ENCODE measurements at regions not wholly inside any gene's neighbourhood (a gene's known extent, or its start where the extent isn't known, plus 50 kb on each side); places are given as distances from the start of the nearest gene placed in this dataset.

DNA sequence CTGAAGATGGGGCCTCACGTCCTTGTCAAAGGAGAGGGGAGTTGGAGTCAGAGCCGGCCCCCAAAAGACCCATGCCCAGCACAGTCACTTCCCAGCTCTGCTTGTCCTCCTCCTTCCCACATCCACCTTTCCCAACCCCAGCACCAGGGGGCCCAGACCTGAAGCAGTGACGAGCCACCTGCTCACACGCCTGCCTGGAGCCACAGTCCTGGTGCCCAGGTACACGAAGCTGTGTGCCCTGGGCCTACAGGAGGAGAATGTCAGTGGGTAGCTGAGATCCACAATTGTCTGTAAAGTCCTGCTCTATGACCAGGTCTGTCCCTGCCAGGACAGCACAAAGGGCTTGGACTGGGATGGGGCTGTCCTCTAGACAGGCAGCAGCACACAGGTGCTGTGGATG, 126.8 kb upstream of the PZP start:
- TF ChIP-seq, protein P1, sequence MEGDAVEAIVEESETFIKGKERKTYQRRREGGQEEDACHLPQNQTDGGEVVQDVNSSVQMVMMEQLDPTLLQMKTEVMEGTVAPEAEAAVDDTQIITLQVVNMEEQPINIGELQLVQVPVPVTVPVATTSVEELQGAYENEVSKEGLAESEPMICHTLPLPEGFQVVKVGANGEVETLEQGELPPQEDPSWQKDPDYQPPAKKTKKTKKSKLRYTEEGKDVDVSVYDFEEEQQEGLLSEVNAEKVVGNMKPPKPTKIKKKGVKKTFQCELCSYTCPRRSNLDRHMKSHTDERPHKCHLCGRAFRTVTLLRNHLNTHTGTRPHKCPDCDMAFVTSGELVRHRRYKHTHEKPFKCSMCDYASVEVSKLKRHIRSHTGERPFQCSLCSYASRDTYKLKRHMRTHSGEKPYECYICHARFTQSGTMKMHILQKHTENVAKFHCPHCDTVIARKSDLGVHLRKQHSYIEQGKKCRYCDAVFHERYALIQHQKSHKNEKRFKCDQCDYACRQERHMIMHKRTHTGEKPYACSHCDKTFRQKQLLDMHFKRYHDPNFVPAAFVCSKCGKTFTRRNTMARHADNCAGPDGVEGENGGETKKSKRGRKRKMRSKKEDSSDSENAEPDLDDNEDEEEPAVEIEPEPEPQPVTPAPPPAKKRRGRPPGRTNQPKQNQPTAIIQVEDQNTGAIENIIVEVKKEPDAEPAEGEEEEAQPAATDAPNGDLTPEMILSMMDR (conservative IDR thresholded peaks at IDR 0.05; ENCODE audit: low read depth in 2 of 2) = no peak
- no peak for TF ChIP-seq POLR2AphosphoS5 (IDR thresholded peaks at IDR 0.05; ENCODE audit: low read depth)

Data from GM23338 (cell line).